ENCODE measurements at regions not wholly inside any gene's neighbourhood (a gene's known extent, or its start where the extent isn't known, plus 50 kb on each side); places are given as distances from the start of the nearest gene placed in this dataset.

DNA sequence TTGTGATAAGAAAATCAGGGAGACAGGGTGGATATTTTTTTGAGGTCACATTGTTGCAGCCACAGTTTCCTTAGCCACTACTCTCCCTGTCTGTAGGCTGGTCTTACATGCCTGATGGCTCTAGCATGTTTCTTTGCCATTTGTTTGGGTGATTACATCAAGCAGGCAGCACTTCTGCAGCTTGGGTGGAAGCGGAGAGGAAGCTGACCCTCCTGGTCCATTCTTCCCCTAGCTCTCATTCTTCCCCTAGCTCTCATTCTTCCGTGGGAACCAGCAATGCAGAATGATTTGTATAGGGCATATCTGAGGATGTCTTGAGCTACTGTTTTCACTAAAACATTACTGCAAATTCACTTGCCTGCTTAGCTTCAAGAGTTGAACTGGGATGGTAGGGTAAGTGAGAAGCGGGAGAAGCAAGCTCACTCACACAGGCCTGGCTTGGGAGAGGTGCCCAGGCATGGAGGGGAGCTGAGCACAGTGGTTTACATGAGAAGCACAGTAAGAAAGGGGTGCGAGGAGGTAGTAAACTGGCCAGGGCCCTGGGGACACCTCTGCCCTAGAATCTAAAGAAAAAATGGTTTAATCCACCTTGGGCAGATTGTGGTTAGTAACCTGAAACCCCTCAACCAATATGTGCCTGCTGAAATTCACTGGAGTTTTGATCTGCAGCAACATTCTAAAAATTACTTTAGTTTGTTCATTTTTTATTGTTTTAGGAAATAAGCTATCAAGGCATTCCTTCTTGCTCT lies 538.9 kb downstream of the RFC3 start:
- DNase-seq (ENCODE audit: low spot score), result no peak
- Histone ChIP-seq H2BK5ac (ENCODE audit: low read length) (no peak overlapping the region), H2BK12ac (ENCODE audit: low read length) (no peak overlapping the region), H3K27ac (replicated peaks; ENCODE audit: low read length) (no peak overlapping the region), H2BK120ac (ENCODE audit: low read depth, low read length) (no peak overlapping the region), H3K23ac (ENCODE audit: low read depth, low read length, poor library complexity) (no peak overlapping the region), H3K27me3 (ENCODE audit: control insufficient read depth in 3 of 3, insufficient read depth in 3 of 3, low read depth in 1 of 3, low read length in 3 of 3) (no peaks in the 10 kb centered on the region), H2BK15ac (ENCODE audit: low read length) (no peak overlapping the region), H4K91ac (ENCODE audit: low read depth, low read length, poor library complexity) (no peak overlapping the region), H2AFZ (ENCODE audit: low read length) (no peak overlapping the region), H3K36me3 (replicated peaks in 1 of 2; ENCODE audit: control insufficient read depth in 2 of 2, insufficient read depth in 2 of 2, low read length in 2 of 2) (no peaks in the 10 kb centered on the region), H3K14ac (ENCODE audit: low read length) (no peak overlapping the region), H3K4me3 (ENCODE audit: low read length in 2 of 2) (no peak overlapping the region), H3K9ac (ENCODE audit: low read depth, low read length, poor library complexity) (no peak overlapping the region), H3K79me1 (ENCODE audit: low read depth, low read length) (no peaks in the 10 kb centered on the region), H3K4me1 (ENCODE audit: control insufficient read depth in 2 of 2, insufficient read depth in 1 of 2, low read depth in 1 of 2, low read length in 2 of 2) (no peaks in the 10 kb centered on the region), H3K18ac (ENCODE audit: low read length) (no peak overlapping the region), H2AK5ac (ENCODE audit: low read depth, low read length) (no peak overlapping the region), H3K4ac (ENCODE audit: low read length) (no peak overlapping the region), H3K4me2 (ENCODE audit: insufficient read depth, low read length, poor library complexity, severe bottlenecking) (no peak overlapping the region), H4K8ac (ENCODE audit: low read depth, low read length) (no peak overlapping the region), H3K9me3 (replicated peaks in 1 of 2; ENCODE audit: control insufficient read depth in 2 of 2, insufficient read depth in 1 of 2, low read depth in 1 of 2, low read length in 2 of 2) (no peaks in the 10 kb centered on the region)
- no CpG with 5 or more reads among the region's 4 CpGs for WGBS, 2 donors (ENCODE audit: extremely low coverage in 2 of 2, insufficient read length in 2 of 2, insufficient replicate concordance in 1 of 2)

DNA sequence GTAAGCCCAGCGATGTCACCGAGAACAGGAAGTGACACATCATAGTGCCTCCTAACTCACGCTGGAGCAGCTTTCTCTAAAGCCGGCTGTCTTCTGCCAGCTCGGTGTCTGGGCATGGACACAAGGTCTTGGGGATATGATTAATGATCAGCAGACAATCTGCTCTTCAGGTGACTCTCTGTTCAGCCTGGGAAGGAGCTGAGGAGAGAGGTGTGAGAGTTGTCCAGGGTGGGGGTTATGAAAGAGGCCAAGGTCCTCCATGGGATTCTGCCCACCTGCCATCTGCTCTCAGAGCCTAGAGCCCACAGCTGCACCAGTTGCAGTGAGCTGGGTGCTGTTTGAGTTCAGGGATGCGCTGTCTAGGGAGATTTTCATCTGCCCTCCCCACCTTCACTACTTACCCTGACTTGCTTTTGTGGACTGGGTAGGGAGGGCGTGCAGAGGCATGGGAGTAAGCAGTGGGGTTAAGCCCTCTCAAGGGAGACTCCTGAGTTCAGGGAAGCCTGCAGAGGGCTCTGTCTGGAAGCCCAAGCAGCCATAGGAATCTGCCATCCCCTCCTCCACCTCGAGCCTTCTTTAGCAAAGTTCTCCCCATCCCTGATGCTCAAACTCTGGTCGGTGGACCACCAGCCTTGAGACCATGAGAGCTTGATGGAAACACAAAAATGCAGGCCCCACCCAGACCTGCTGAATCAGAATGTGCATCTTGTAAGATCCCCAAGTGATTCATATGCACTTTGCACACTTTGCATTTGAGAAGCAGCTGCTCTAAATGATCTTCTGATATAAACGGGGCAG lies 539.7 kb downstream of the RFC3 start:
- Histone ChIP-seq H3K36me3 (replicated peaks in 1 of 2; ENCODE audit: control insufficient read depth in 2 of 2, insufficient read depth in 2 of 2, low read length in 2 of 2) (no peaks in the 10 kb centered on the region), H3K4ac (ENCODE audit: low read length) (no peak overlapping the region), H3K4me3 (ENCODE audit: low read length in 2 of 2) (no peak overlapping the region), H3K4me2 (ENCODE audit: insufficient read depth, low read length, poor library complexity, severe bottlenecking) (no peak overlapping the region), H3K79me1 (ENCODE audit: low read depth, low read length) (no peaks in the 10 kb centered on the region), H3K4me1 (ENCODE audit: control insufficient read depth in 2 of 2, insufficient read depth in 1 of 2, low read depth in 1 of 2, low read length in 2 of 2) (no peaks in the 10 kb centered on the region), H2BK15ac (ENCODE audit: low read length) (no peak overlapping the region), H2BK120ac (ENCODE audit: low read depth, low read length) (no peak overlapping the region), H4K91ac (ENCODE audit: low read depth, low read length, poor library complexity) (no peak overlapping the region), H2AK5ac (ENCODE audit: low read depth, low read length) (no peak overlapping the region), H3K27ac (replicated peaks; ENCODE audit: low read length) (no peak overlapping the region), H3K27me3 (ENCODE audit: control insufficient read depth in 3 of 3, insufficient read depth in 3 of 3, low read depth in 1 of 3, low read length in 3 of 3) (no peaks in the 10 kb centered on the region), H2BK12ac (ENCODE audit: low read length) (no peak overlapping the region), H2AFZ (ENCODE audit: low read length) (no peak overlapping the region), H4K8ac (ENCODE audit: low read depth, low read length) (no peak overlapping the region), H3K18ac (ENCODE audit: low read length) (no peak overlapping the region), H3K23ac (ENCODE audit: low read depth, low read length, poor library complexity) (no peak overlapping the region), H3K9me3 (replicated peaks in 1 of 2; ENCODE audit: control insufficient read depth in 2 of 2, insufficient read depth in 1 of 2, low read depth in 1 of 2, low read length in 2 of 2) (no peaks in the 10 kb centered on the region), H2BK5ac (ENCODE audit: low read length) (no peak overlapping the region), H3K9ac (ENCODE audit: low read depth, low read length, poor library complexity) (no peak overlapping the region), H3K14ac (ENCODE audit: low read length) (no peak overlapping the region)
- DNase-seq (ENCODE audit: low spot score), result no peak
- no CpG with 5 or more reads among the region's 10 CpGs for WGBS, 2 donors (ENCODE audit: extremely low coverage in 2 of 2, insufficient read length in 2 of 2, insufficient replicate concordance in 1 of 2)

DNA sequence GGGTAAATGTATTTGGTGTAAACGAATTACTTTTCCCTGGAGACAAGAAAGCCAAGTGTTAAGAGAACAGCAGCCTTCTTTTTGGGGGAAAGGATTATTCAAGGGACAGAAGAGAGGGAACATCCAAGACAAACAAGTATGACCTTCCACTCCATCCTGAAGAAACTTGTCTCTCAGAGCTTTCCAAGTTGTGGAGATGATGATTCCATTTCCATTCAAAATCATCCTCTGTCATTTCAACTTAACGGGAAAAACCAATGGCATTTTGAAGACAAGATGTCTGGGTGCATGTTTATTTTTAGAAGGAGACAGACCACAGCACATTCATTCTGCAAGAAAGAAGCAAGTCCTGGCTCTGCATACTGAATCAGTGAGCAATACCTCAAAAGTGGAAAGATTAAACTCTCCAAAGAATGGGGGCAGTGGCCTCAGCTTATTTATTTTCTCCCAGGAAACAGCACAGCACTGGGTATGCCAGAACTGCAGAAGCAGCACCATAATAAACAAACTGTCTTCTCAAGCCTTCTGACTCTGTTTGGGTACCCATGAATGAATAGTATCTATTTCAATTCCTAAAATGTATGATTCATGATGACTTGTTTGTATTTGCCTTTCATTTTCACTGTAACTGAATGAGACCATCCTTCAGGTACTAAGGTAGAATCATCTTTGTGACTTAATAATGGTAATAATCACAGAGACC lies 541.0 kb downstream of the RFC3 start:
- Histone ChIP-seq H2AK5ac (ENCODE audit: low read depth, low read length) (no peak overlapping the region), H3K4me1 (ENCODE audit: control insufficient read depth in 2 of 2, insufficient read depth in 1 of 2, low read depth in 1 of 2, low read length in 2 of 2) (no peaks in the 10 kb centered on the region), H3K9ac (ENCODE audit: low read depth, low read length, poor library complexity) (no peak overlapping the region), H4K91ac (ENCODE audit: low read depth, low read length, poor library complexity) (no peak overlapping the region), H3K4me3 (ENCODE audit: low read length in 2 of 2) (no peak overlapping the region), H3K4ac (ENCODE audit: low read length) (no peak overlapping the region), H3K14ac (ENCODE audit: low read length) (no peak overlapping the region), H2AFZ (ENCODE audit: low read length) (no peak overlapping the region), H3K27ac (replicated peaks; ENCODE audit: low read length) (no peak overlapping the region), H3K79me1 (ENCODE audit: low read depth, low read length) (no peaks in the 10 kb centered on the region), H3K36me3 (replicated peaks in 1 of 2; ENCODE audit: control insufficient read depth in 2 of 2, insufficient read depth in 2 of 2, low read length in 2 of 2) (no peaks in the 10 kb centered on the region), H3K9me3 (replicated peaks in 1 of 2; ENCODE audit: control insufficient read depth in 2 of 2, insufficient read depth in 1 of 2, low read depth in 1 of 2, low read length in 2 of 2) (no peaks in the 10 kb centered on the region), H2BK15ac (ENCODE audit: low read length) (no peak overlapping the region), H3K4me2 (ENCODE audit: insufficient read depth, low read length, poor library complexity, severe bottlenecking) (no peak overlapping the region), H2BK120ac (ENCODE audit: low read depth, low read length) (no peak overlapping the region), H3K23ac (ENCODE audit: low read depth, low read length, poor library complexity) (no peak overlapping the region), H3K27me3 (ENCODE audit: control insufficient read depth in 3 of 3, insufficient read depth in 3 of 3, low read depth in 1 of 3, low read length in 3 of 3) (no peaks in the 10 kb centered on the region), H3K18ac (ENCODE audit: low read length) (no peak overlapping the region), H2BK5ac (ENCODE audit: low read length) (no peak overlapping the region), H4K8ac (ENCODE audit: low read depth, low read length) (no peak overlapping the region), H2BK12ac (ENCODE audit: low read length) (no peak overlapping the region)
- no peak for DNase-seq (ENCODE audit: low spot score)
- no CpG with 5 or more reads among the region's 2 CpGs for WGBS, 2 donors (ENCODE audit: extremely low coverage in 2 of 2, insufficient read length in 2 of 2, insufficient replicate concordance in 1 of 2)

DNA sequence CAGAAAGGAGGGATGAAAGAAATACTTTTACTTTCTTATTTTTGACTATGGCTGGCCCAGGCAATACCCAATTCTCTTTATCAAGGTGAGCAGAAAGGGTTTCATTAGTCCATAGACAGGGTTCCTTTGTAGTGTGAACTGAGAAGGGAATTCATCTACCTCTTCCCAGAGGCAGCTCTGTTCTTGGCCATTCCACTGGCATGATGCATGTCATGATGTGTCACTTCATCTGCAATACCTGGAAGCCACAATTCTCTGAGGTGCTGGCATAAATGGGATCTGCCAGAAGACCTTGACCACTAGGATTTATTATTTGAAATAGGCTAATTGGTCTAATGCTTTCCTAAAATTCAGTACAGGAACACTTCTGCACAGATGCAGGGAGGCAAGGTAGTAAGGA lies 542.8 kb downstream of the RFC3 start:
- no peaks in the 10 kb centered on the region for H3K27me3 ChIP-seq (ENCODE audit: control insufficient read depth in 3 of 3, insufficient read depth in 3 of 3, low read depth in 1 of 3, low read length in 3 of 3)
- no peaks in the 10 kb centered on the region for H3K79me1 ChIP-seq (ENCODE audit: low read depth, low read length)
- H2BK12ac ChIP-seq (ENCODE audit: low read length), result no peak overlapping the region
- no peak overlapping the region for H2BK120ac ChIP-seq (ENCODE audit: low read depth, low read length)
- DNase-seq (ENCODE audit: low spot score), result no peak
- no peaks in the 10 kb centered on the region for H3K36me3 ChIP-seq (replicated peaks in 1 of 2; ENCODE audit: control insufficient read depth in 2 of 2, insufficient read depth in 2 of 2, low read length in 2 of 2)
- H3K4me1 ChIP-seq (ENCODE audit: control insufficient read depth in 2 of 2, insufficient read depth in 1 of 2, low read depth in 1 of 2, low read length in 2 of 2), result no peaks in the 10 kb centered on the region
- H4K8ac ChIP-seq (ENCODE audit: low read depth, low read length), result no peak overlapping the region
- H3K4ac ChIP-seq (ENCODE audit: low read length), result no peak overlapping the region
- H3K4me2 ChIP-seq (ENCODE audit: insufficient read depth, low read length, poor library complexity, severe bottlenecking), result no peak overlapping the region
- H2AK5ac ChIP-seq (ENCODE audit: low read depth, low read length), result no peak overlapping the region
- no peaks in the 10 kb centered on the region for H3K9me3 ChIP-seq (replicated peaks in 1 of 2; ENCODE audit: control insufficient read depth in 2 of 2, insufficient read depth in 1 of 2, low read depth in 1 of 2, low read length in 2 of 2)
- H4K91ac ChIP-seq (ENCODE audit: low read depth, low read length, poor library complexity), result no peak overlapping the region
- H3K27ac ChIP-seq (replicated peaks; ENCODE audit: low read length), result no peak overlapping the region
- no peak overlapping the region for H2BK5ac ChIP-seq (ENCODE audit: low read length)
- no peak overlapping the region for H2BK15ac ChIP-seq (ENCODE audit: low read length)
- no peak overlapping the region for H3K18ac ChIP-seq (ENCODE audit: low read length)
- H3K9ac ChIP-seq (ENCODE audit: low read depth, low read length, poor library complexity), result no peak overlapping the region
- no peak overlapping the region for H3K14ac ChIP-seq (ENCODE audit: low read length)
- H2AFZ ChIP-seq (ENCODE audit: low read length), result no peak overlapping the region
- H3K23ac ChIP-seq (ENCODE audit: low read depth, low read length, poor library complexity), result no peak overlapping the region
- no peak overlapping the region for H3K4me3 ChIP-seq (ENCODE audit: low read length in 2 of 2)

All from neuronal stem cell (in vitro differentiated cells).